ENCODE measurements at regions not wholly inside any gene's neighbourhood (a gene's known extent, or its start where the extent isn't known, plus 50 kb on each side); places are given as distances from the start of the nearest gene placed in this dataset.

DNA sequence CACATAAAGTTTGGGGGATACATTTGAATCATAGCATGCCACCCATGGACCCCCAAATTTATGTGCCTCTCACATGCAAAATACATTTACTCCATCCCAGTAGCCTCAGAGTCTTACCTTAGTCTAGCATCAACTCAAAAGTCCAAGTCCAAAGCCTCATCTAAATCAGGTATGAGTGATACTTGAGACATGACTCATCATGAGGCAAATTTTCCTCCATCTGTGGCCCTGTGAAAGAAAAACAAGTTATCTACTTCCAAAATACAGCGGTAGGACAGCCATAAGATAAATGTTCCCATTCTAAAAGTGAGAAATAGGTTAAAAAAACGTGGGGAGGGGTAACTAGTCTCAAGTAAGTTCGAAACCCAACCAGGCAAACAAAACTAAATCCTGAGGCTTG is 444.2 kb downstream of the SNAPC1 start:
- TF ChIP-seq, protein P1, sequence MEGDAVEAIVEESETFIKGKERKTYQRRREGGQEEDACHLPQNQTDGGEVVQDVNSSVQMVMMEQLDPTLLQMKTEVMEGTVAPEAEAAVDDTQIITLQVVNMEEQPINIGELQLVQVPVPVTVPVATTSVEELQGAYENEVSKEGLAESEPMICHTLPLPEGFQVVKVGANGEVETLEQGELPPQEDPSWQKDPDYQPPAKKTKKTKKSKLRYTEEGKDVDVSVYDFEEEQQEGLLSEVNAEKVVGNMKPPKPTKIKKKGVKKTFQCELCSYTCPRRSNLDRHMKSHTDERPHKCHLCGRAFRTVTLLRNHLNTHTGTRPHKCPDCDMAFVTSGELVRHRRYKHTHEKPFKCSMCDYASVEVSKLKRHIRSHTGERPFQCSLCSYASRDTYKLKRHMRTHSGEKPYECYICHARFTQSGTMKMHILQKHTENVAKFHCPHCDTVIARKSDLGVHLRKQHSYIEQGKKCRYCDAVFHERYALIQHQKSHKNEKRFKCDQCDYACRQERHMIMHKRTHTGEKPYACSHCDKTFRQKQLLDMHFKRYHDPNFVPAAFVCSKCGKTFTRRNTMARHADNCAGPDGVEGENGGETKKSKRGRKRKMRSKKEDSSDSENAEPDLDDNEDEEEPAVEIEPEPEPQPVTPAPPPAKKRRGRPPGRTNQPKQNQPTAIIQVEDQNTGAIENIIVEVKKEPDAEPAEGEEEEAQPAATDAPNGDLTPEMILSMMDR (conservative IDR thresholded peaks at IDR 0.05; ENCODE audit: low read depth), result no peak
- no peak for DNase-seq (ENCODE audit: low spot score)
- no peak overlapping the region for H3K27ac ChIP-seq
- ChIA-PET CTCF (no interaction called here), POLR2A (ENCODE audit: low non-redundant PET) (no interaction called here)

DNA sequence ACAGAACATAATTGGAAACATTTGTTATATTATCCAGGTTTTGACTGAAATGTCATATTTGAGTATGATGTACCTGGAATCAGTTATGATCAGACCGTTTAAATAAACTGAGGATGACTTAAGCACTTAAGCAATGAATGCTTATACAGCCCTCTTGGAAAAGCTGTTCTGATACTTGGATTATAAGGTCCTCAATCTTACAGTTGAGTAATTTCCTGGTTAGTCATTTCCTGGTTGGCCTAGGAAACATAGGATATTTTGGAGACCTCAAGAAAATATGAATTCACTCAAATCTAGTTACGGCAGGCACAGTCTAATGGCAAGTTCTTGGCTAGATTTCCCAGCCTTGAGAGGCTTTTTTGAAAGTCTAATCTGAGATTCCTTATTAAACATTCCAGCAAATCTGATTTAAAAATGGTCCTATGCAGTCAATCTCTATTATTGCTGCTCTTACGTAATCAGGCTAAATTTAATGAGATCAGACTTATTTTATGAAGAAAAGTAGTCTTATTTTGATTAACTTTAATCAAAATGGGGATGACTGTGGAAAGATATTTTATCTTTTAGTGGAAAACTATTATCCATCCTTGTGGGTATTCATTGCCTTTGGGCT is 447.2 kb downstream of the SNAPC1 start:
- ChIA-PET POLR2A (ENCODE audit: low non-redundant PET) (no interaction called here), CTCF (no interaction called here)
- H3K27ac ChIP-seq, result no peak overlapping the region
- TF ChIP-seq, protein P1 (conservative IDR thresholded peaks at IDR 0.05; ENCODE audit: low read depth), result no peak
- peak; percentile 54 for DNase-seq (ENCODE audit: low spot score)

DNA sequence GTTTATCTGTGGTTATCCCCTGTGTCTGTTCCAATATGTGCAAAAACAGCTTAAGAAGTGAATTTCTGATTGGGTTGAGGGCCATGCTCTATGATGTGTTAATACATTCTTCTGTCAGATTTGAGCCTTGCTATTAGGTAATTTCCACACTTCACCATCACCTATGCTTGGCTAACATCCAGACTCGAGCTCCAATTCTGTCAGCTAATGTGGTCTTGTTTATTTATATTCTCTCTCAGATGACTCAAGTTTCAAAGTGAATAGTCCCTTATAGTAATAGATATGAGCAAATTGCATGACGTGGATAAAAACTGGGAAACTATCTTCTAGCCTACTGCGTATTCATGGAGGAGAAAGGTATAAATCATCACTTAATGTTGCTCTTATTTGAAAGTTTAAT is 451.3 kb downstream of the SNAPC1 start:
- peak; percentile 13 for DNase-seq (ENCODE audit: low spot score)
- CTCF ChIA-PET, result no interaction called here

DNA sequence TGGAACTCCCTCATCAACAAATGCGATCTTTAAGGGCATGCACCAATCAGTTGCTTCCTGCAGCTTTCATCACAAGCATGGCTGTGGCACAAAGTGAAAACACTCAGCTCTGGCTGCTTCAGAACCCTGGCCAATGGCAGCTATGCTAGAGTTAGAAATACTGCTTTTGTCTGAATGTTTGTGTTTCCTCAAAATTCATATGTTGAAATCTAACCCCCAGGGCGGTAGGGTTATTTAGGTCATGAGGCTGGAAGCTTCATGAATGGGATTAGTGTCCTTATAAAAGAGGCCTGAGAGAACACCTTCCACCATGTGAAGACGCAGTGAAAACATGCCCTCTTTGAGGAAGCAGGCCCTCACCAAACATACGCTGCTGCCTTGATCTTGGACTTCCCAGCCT is 453.9 kb downstream of the SNAPC1 start:
- CTCF ChIA-PET, result no interaction called here
- TF ChIP-seq, protein P1 (conservative IDR thresholded peaks at IDR 0.05; ENCODE audit: low read depth), result no peak
- DNase-seq (ENCODE audit: low spot score), result no peak
- no peak overlapping the region for H3K27ac ChIP-seq
- POLR2A ChIA-PET (ENCODE audit: low non-redundant PET), result no interaction called here

More for the DNA sequence above, 451.3 kb downstream of the SNAPC1 start:
- no peak overlapping the region for H3K27ac ChIP-seq
- TF ChIP-seq, protein P1 (conservative IDR thresholded peaks at IDR 0.05; ENCODE audit: low read depth), result no peak
- POLR2A ChIA-PET (ENCODE audit: low non-redundant PET), result no interaction called here

DNA sequence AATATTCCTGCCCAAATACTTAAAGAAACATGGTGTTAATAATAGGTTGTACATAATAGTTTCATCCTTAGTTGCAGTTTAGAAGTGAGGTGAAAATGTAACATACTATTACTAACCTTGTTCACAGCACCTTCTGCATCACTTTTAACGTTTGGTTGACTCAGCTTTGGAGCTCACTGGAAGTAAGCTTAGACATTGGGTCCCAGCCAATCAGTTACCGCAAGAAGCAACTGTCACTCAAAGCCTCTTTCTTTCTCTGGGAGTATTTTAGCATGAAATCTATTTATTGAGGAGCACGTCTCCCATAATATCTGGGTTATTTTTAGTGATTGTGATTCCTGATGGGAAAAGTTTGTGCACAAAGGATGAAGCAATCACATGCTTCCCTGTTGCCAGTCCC is 472.6 kb downstream of the SNAPC1 start:
- DNase-seq (ENCODE audit: low spot score), result no peak
- H3K27ac ChIP-seq, result no peak overlapping the region
- TF ChIP-seq, protein P1 (conservative IDR thresholded peaks at IDR 0.05; ENCODE audit: low read depth), result no peak
- CTCF ChIA-PET, result no interaction called here
- POLR2A ChIA-PET (ENCODE audit: low non-redundant PET), result no interaction called here

DNA sequence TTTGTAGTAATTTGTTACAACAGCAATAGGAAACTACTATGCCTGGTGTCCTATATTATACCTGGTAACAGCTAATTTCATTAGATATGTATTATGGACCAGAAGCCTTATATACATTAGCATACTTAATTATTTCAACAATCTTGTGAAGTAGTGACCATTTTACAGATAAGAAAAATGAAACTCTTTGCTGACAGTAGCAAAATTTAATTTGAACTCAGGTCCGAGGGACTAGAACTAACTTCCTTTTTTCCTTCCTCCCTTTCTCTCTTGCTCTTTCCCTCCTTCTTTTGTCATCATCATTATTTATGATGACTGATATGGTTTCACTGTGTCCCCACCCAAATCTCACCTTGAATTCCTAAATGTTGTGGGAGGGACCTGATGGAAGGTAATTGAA is 482.0 kb downstream of the SNAPC1 start:
- DNase-seq (ENCODE audit: low spot score), result no peak
- ChIA-PET CTCF (no interaction called here), POLR2A (ENCODE audit: low non-redundant PET) (no interaction called here)
- H3K27ac ChIP-seq, result no peak overlapping the region
- TF ChIP-seq, protein P1 (conservative IDR thresholded peaks at IDR 0.05; ENCODE audit: low read depth), result no peak

Measured in RWPE1 (cell line).